Astrocyte of the spinal cord (primary cell): ENCODE measurements at regions not wholly inside any gene's neighbourhood (a gene's known extent, or its start where the extent isn't known, plus 50 kb on each side); places are given as distances from the start of the nearest gene placed in this dataset.

Source experiments
- DNase-seq: peaks from one replicate; pipeline ENCODE4 v3.0.0; 2011; ENCODE audit warnings: low read depth, low spot score
- H3K4me3 ChIP-seq: 2 replicates; pipeline ENCODE4 v1.5.1; 2011; ENCODE audit warnings: low read depth, mild to moderate bottlenecking, low read length, moderate library complexity
- in situ Hi-C: cut with HindIII; loops from 2 replicates; pipeline ENCODE4 v1.10.0; 2017; ENCODE audit warnings: low sequenced_read_pairs
- TF ChIP-seq, protein P1 (sequence below): IDR thresholded peaks from 2 replicates; pipeline ENCODE4 v1.5.1; 2012; ENCODE audit warnings: low read depth, mild to moderate bottlenecking, low read length, inconsistent platforms

DNA sequence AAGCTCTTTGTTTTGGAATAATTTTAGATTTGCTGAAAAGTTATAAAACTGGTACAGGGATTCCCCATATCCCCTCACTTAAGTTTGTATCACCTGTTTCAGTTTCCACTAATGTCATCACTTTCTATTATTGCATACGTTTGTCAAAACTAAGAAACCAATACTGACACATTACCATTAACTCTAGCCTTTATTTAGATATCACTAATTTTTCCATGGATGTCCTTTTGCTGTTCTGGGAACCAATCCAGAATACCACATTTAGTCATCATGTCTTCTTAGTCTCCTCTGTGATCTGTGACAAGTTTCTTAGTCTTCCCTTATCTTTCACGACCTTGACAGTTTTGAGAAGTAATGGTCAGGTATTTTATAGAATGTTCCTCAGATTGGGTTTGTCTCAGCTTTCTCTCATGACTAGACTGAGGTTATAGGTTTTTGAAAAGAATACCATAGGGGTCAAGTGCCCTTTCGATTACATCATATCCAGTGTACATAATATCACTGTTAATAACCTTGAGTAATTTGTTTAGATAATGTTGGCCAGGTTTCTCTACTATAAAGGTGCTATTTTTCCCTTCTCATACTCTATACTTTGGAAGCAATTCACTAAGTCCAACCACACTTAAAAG lies 51.9 kb upstream of the NMUR2 start:
- DNase-seq, result no peak
- no peak overlapping the region for H3K4me3 ChIP-seq
- TF ChIP-seq, protein P1, sequence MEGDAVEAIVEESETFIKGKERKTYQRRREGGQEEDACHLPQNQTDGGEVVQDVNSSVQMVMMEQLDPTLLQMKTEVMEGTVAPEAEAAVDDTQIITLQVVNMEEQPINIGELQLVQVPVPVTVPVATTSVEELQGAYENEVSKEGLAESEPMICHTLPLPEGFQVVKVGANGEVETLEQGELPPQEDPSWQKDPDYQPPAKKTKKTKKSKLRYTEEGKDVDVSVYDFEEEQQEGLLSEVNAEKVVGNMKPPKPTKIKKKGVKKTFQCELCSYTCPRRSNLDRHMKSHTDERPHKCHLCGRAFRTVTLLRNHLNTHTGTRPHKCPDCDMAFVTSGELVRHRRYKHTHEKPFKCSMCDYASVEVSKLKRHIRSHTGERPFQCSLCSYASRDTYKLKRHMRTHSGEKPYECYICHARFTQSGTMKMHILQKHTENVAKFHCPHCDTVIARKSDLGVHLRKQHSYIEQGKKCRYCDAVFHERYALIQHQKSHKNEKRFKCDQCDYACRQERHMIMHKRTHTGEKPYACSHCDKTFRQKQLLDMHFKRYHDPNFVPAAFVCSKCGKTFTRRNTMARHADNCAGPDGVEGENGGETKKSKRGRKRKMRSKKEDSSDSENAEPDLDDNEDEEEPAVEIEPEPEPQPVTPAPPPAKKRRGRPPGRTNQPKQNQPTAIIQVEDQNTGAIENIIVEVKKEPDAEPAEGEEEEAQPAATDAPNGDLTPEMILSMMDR, result no peak
- in situ Hi-C loops, result no loop called here

DNA sequence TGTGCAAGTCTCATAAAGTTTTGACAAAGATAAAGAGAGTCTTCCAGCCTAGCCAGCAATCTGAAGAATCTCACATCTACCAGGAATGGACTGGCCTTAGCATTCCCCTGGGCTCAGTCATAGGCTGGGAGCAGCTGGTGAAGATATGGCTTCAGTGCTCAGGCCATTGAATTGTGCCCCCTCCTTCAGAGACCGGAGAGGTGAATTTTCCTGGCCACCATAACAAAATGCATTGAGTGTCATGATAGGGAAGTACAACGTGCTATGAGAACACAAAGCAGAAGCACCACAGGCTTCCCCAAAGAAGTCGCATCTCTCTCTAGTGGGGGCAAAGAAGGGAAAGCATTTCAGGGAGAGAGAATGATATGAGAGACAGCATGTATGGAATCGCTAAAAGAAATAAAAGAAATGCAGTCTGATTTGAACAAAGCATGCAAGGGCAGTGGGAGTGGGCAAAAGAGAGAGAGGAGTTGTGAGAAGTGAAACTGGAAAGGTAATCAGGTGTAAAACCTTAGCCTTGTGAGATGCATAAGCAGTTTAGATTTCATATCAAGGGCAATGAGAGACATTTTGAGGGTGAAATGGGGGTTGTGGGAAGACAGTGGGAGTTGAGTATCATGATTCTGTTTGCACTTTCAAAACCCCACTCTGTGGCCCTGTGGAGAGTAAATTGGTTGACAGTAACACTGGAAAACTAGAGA lies 57.1 kb upstream of the NMUR2 start:
- H3K4me3 ChIP-seq, result no peak overlapping the region
- TF ChIP-seq, protein P1, result no peak
- no peak for DNase-seq
- in situ Hi-C loops, result no loop called here

DNA sequence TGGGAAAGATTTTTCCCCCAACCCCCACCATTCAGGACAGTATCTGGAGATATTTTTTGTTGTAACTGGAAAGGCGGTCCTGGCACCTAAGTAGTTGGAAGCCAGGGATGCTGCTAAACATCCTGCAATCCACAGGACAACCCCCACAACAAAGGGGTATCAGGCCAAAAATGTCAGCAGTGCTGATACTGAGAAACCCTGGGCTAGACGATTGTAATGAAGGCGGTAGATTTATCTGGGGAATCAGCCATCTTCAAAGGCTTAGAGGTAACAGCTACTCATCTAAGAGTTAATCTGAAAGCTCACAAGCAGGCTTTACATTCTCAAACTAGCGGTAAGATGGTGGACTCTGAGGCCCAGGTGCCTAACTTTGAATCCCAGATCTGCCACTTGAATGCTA lies 59.0 kb upstream of the NMUR2 start:
- TF ChIP-seq, protein P1, result no peak
- in situ Hi-C loops, result no loop called here
- DNase-seq, result no peak
- H3K4me3 ChIP-seq, result no peak overlapping the region

DNA sequence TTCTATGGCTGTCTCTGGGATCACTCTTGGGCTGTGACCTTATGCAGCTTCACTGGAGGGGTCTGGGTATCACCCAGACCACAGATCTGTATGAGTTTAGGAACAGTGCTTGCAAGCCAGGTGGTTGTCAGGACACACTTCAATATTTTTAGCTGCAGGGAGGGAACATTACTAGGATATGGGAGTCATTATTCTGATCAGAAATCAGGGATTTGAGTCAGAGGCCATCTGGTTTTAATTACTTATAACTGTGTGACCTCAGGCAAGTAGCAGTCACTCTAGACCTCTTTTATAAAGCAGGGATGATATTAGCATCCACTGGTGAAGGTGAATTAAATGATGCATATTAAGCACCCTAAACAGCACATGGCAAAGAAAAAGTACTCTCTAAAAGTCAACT lies 60.1 kb upstream of the NMUR2 start:
- in situ Hi-C loops, result no loop called here
- TF ChIP-seq, protein P1, result no peak
- H3K4me3 ChIP-seq, result no peak overlapping the region
- no peak for DNase-seq

DNA sequence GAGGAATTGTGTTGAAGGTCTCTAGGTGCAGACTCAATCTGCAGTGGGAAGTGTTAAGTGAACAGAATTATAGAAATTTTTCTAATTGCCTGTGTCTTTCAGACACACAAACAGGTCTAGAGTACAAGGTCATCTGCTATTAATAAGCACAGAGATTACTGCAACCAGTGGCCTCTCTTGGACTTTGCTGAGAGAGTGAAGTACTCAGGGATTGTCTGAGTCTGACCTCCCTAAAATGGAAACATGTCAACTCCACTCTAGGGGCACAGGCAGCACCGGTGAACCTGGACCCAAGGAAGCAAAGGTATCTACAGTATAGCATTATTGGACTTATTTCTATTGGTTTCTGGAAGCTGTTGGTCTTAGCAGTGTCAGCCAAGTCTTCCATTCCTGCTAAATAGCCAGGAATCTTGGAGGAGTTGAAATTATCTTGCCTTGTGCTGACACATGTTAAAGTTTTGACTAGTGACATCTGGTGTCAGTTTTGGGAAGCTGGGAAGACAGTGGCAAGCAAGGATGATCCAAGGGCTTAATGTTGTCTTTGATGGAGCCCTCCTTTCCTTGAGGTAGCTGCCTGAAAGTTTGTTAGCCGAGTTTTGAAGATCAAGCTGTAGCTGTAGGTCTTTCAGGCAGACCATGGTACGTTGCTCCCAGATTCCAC lies 61.1 kb upstream of the NMUR2 start:
- in situ Hi-C loops, result no loop called here
- TF ChIP-seq, protein P1, result no peak
- no peak for DNase-seq
- no peak overlapping the region for H3K4me3 ChIP-seq

DNA sequence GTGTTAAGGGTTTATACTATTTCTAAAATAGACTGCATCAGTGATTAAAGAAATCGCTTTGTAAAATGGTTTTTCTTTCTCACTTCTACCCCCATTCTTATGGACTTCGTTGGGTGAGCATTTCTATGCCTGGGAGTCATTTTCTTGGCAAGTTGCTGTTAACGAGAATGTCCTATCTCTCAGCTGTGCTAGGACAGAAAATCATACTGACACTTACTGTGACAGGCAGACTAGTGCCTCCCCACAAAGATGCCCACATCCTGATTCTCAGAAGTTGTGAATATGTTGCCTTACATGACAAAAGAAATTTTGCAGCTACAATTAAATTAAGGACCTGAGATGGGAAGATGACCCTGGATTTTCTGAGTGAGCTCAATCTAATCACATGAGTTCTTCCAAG lies 65.1 kb upstream of the NMUR2 start:
- TF ChIP-seq, protein P1, result no peak
- no peak overlapping the region for H3K4me3 ChIP-seq
- in situ Hi-C loops, result no loop called here
- DNase-seq, result no peak
